Stomach (tissue), 4 donors: ENCODE measurements at regions not wholly inside any gene's neighbourhood (a gene's known extent, or its start where the extent isn't known, plus 50 kb on each side); places are given as distances from the start of the nearest gene placed in this dataset.

Source experiments
- CTCF ChIP-seq, 7 experiments: fragments of 450-650 bp in 4 of 7; fragments of 200-600 bp in 3 of 7; sonication (generic) in 3 of 7; IDR thresholded peaks; one replicate each; pipeline ENCODE4 v1.5.1; 2016 to 2019; ENCODE audit warnings: antibody characterized with exemption in 7 of 7, control low read depth in 2 of 7, mild to moderate bottlenecking in 1 of 7
- POLR2A ChIP-seq, 4 donors: fragments of 450-650 bp; IDR thresholded peaks; one replicate each; pipeline ENCODE4 v1.6.1; 2016; ENCODE audit warnings: antibody characterized with exemption in 4 of 4, control low read depth in 2 of 4, mild to moderate bottlenecking in 1 of 4, moderate library complexity in 1 of 4

DNA sequence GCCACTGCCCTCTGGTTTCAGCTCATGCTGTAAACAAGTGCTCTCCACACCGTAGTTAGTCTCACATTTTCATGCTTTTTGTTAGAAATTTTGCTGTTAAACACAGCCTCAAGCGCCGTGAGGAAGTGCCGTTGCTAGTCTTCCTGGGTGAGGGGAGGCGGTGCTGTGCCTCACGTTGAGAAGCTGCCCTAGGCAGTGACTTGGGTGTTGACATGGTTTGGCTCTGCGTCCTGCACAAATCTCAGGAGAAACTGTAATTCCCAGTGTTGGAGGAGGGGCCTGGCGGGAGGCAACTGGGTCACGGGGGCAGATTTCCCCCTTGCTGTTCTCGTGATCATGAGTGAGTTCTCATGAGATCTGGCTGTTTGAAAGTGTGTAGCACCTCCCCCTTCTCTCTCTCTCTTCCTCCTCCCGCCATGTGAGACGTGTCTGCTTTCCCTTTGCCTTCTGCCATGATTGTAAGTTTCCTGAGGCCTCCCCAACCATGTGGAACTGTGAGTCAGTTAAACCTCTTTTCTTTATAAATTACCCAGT lies 95.8 kb downstream of the ERMARD start:
- TF ChIP-seq CTCF (IDR thresholded peaks at IDR 0.05) (no peak), POLR2A (IDR thresholded peaks at IDR 0.05) (no peak)
